CD4-positive, alpha-beta T cell (primary cell): ENCODE measurements at regions not wholly inside any gene's neighbourhood (a gene's known extent, or its start where the extent isn't known, plus 50 kb on each side); places are given as distances from the start of the nearest gene placed in this dataset.

ENCODE experiments used
- ATAC-seq: fragments of 200-7000 bp; cut with Tn5 transposase; one replicate; pipeline ENCODE4 v1.10.0; 2022; ENCODE audit warnings: mild to moderate bottlenecking; ENCODE audit not compliant: poor library complexity
- CTCF ChIA-PET: fragments of 350-600 bp; sonication (Branson Sonifier 250); formaldehyde crosslinking; loops from one replicate; lab custom pipeline; 2021; ENCODE audit warnings: antibody characterized with exemption, inconsistent platforms; lab: Charles Lee
- POLR2A ChIA-PET: fragments of 350-600 bp; sonication (Branson Sonifier 250); formaldehyde crosslinking; loops from one replicate; lab custom pipeline; 2021; ENCODE audit warnings: antibody characterized with exemption, inconsistent platforms; lab: Charles Lee
- DNase-seq, 14 experiments: peaks; one replicate each; pipeline ENCODE4 v3.0.0-alpha.2; 2013 to 2020; ENCODE audit warnings: mixed read lengths in 2 of 14
- H3K27ac ChIP-seq, 2 donors: one replicate each; pipeline versions ENCODE4 v1.5.1 to v1.7.0; 2013; ENCODE audit warnings: low read length in 2 of 2, low read depth in 1 of 2, mild to moderate bottlenecking in 1 of 2
- H3K27me3 ChIP-seq, 2 experiments: 1 replicate in 1 of 2; 2 replicates in 1 of 2; pipeline versions ENCODE4 v1.6.1 to v1.7.0; 2013; ENCODE audit warnings: low read length in 2 of 2, control low read depth in 1 of 2, mild to moderate bottlenecking in 1 of 2, moderate library complexity in 1 of 2; ENCODE audit not compliant: insufficient read depth in 2 of 2, control insufficient read depth in 1 of 2
- H3K36me3 ChIP-seq: one replicate; pipeline ENCODE4 v1.6.1; 2013; ENCODE audit warnings: low read length, control low read depth; ENCODE audit not compliant: insufficient read depth
- H3K4me1 ChIP-seq: one replicate; pipeline ENCODE4 v1.6.1; 2013; ENCODE audit warnings: low read length, control low read depth; ENCODE audit not compliant: insufficient read depth
- H3K4me3 ChIP-seq: one replicate; pipeline ENCODE4 v1.5.1; 2013; ENCODE audit warnings: mild to moderate bottlenecking, low read length, moderate library complexity
- H3K9me3 ChIP-seq, 2 experiments: 1 replicate in 1 of 2; 2 replicates in 1 of 2; pipeline versions ENCODE4 v1.6.1 to v1.7.0; 2013; ENCODE audit warnings: low read length in 2 of 2, mild to moderate bottlenecking in 2 of 2, control low read depth in 1 of 2, moderate library complexity in 1 of 2; ENCODE audit not compliant: control insufficient read depth in 1 of 2, insufficient read depth in 1 of 2
- H3K27ac Mint-ChIP-seq: one replicate; pipeline ENCODE4 v1.8.0; 2020; ENCODE audit warnings: mixed read lengths
- H3K27me3 Mint-ChIP-seq: one replicate; pipeline ENCODE4 v1.8.0; 2021; ENCODE audit warnings: mixed read lengths
- H3K36me3 Mint-ChIP-seq: one replicate; pipeline ENCODE4 v1.8.0; 2021; ENCODE audit warnings: low read depth, mixed read lengths
- H3K4me1 Mint-ChIP-seq: one replicate; pipeline ENCODE4 v1.8.0; 2021; ENCODE audit warnings: low read depth, mixed read lengths
- H3K4me3 Mint-ChIP-seq: one replicate; pipeline ENCODE4 v1.8.0; 2020; ENCODE audit warnings: mild to moderate bottlenecking, mixed read lengths
- H3K9me3 Mint-ChIP-seq: one replicate; pipeline ENCODE4 v1.8.0; 2020; ENCODE audit warnings: mixed read lengths
- CTCF ChIP-seq: fragments of 200-600 bp; IDR thresholded peaks from one replicate; pipeline ENCODE4 v1.8.0; 2022; ENCODE audit warnings: antibody characterized with exemption, mild to moderate bottlenecking
- intact Hi-C, 2 experiments: fragments of 100-400 bp; cut with DNase I in 1 of 2; cut with micrococcal nuclease in 1 of 2; formaldehyde crosslinking; loops; one replicate each; pipeline versions ENCODE4 v1.15.1 to v1.9.0; 2023 to 2025; cut with DNase I, micrococcal nuclease

- no peak for TF ChIP-seq CTCF
- H3K27me3 ChIP-seq, result no peaks in the 10 kb centered on the region
- intact Hi-C loops, result no loop called here
- H3K27ac ChIP-seq, result no peak overlapping the region
- H3K4me3 Mint-ChIP-seq, result no peak overlapping the region
- ATAC-seq (no peak), DNase-seq (no peak)
- no peak overlapping the region for H3K4me3 ChIP-seq
- no peaks in the 10 kb centered on the region for H3K36me3 ChIP-seq
- H3K4me1 ChIP-seq, result no peaks in the 10 kb centered on the region
- ChIA-PET POLR2A (no interaction called here), CTCF (no interaction called here)
- no peaks in the 10 kb centered on the region for H3K36me3 Mint-ChIP-seq
- H3K4me1 Mint-ChIP-seq, result no peaks in the 10 kb centered on the region
- H3K27ac Mint-ChIP-seq, result no peak overlapping the region
- H3K9me3 Mint-ChIP-seq, result no peaks in the 10 kb centered on the region
- H3K27me3 Mint-ChIP-seq, result no peaks in the 10 kb centered on the region
- H3K9me3 ChIP-seq, result peaks cover 0 to 7% of the 10 kb centered on the region in 2 experiments
Observed at GRCh38 chr19:32097011-32097410, 248.4 kb upstream of the ZNF507 start.

DNA sequence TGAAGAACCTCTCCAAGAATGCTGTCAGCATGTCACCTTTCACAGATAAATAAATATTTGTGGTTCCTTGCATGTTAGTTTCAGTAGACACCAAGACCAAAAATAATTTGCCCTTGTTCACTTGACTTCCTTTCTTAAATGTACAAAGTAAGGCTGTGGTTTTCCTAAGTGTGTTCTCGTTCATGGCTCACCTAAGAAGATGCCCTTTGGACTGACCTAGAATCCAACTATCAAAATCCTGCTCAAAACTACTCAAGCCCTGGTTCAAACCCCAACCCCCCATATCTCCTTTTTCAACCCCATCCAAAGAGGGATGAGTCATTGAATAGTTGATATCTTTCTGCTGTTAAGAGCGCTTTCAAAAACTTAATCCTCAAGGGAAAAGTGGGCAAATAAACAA is 247.8 kb upstream of the ZNF507 start:
- Histone ChIP-seq H3K27ac (no peak overlapping the region), H3K4me1 (no peaks in the 10 kb centered on the region), H3K4me3 (no peak overlapping the region), H3K27me3 (no peaks in the 10 kb centered on the region), H3K36me3 (no peaks in the 10 kb centered on the region), H3K9me3 (peaks cover 0 to 7% of the 10 kb centered on the region in 2 experiments)
- peaks cover 1% of the 10 kb centered on the region for H3K27me3 Mint-ChIP-seq
- H3K27ac Mint-ChIP-seq, result no peak overlapping the region
- TF ChIP-seq CTCF, result no peak
- no peaks in the 10 kb centered on the region for H3K9me3 Mint-ChIP-seq
- no peak overlapping the region for H3K4me3 Mint-ChIP-seq
- CTCF ChIA-PET, result no interaction called here
- no peak for DNase-seq
- H3K36me3 Mint-ChIP-seq, result no peaks in the 10 kb centered on the region
- no peaks in the 10 kb centered on the region for H3K4me1 Mint-ChIP-seq
- ATAC-seq, result no peak
- POLR2A ChIA-PET, result no interaction called here
- intact Hi-C loops, result no loop called here

- intact Hi-C loops, result no loop called here
- Histone ChIP-seq H3K36me3 (no peaks in the 10 kb centered on the region), H3K9me3 (no peaks in the 10 kb centered on the region), H3K27ac (no peak overlapping the region), H3K27me3 (peaks cover 6 to 7% of the 10 kb centered on the region in 2 experiments), H3K4me1 (no peaks in the 10 kb centered on the region), H3K4me3 (no peak overlapping the region)
- no peaks in the 10 kb centered on the region for H3K9me3 Mint-ChIP-seq
- no peak for TF ChIP-seq CTCF
- H3K27me3 Mint-ChIP-seq, result peaks cover 12% of the 10 kb centered on the region
- no peak overlapping the region for H3K27ac Mint-ChIP-seq
- POLR2A ChIA-PET, result no interaction called here
- CTCF ChIA-PET, result no interaction called here
- H3K36me3 Mint-ChIP-seq, result no peaks in the 10 kb centered on the region
- H3K4me3 Mint-ChIP-seq, result no peak overlapping the region
- H3K4me1 Mint-ChIP-seq, result no peaks in the 10 kb centered on the region
- ATAC-seq (no peak), DNase-seq (no peak)
Observed at GRCh38 chr19:32098968-32099367, 246.4 kb upstream of the ZNF507 start.
